ENCODE measurements at regions not wholly inside any gene's neighbourhood (a gene's known extent, or its start where the extent isn't known, plus 50 kb on each side); places are given as distances from the start of the nearest gene placed in this dataset.
"Not testable (repeated sequence)": the region's sequence is repeated elsewhere in the genome, so short reads cannot be mapped to it uniquely, and the experiment has no call there.

DNA sequence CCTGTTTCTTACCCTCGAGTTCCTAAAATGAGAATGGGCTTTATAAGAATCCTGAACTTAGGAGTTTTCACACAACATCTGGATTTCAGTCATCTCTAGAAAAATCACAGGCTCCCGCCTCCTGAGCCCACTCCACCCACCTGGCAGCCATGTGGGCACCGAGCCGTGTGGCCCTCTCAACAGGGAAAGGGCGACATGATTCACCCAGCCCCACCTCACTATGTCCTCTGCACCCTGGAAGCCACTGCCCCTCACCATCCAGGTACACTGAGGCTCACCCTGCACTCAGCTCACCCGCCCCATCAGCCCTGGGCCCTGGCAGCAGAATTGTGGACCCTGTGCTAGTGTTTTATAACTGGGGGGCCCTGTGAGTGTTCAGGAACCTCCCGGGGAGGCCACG is 101.5 kb downstream of the SHANK2 start:
- DNase-seq, result no peak

DNA sequence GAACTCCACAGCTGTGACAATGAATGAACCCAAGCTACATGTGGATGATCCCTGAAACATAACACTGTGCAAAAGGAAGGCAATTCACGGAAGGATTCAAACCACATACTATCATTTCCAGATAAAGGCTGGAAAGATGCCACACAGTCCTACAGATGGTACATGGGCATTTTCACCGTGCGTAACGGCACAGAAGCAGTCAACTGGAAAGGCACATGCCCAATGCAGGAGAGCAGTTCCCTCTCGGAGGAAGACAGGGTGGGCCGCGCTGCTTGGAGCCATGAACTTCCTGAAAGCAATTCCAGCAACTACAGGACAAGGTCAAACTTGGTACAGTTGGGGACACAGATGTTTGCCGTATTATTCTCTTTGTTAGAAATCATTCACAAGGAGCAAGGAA is 103.7 kb downstream of the SHANK2 start:
- DNase-seq, result no peak

- no peak for DNase-seq
Observed at GRCh38 chr11:71147331-71147730, 105.0 kb downstream of the SHANK2 start.

DNA sequence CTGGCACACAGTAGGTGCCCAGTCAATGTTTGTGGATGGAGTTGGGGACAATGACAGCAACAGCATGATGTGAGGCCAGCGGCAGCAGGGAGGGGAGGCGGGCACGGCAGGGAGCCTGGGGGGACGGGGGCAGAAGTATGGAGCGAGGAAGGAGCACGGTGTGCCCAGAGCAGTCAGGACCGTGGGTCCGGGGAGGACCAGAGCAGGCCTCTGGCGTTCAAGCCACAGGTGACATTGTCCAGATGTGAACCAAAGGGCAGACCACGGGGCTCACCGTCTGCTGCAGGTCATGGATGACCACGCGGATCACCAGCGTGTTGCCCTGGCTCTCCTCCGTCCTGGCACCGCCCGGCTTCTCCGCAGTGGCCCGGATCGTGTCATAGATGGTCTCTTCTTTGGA is 105.5 kb downstream of the SHANK2 start:
- DNase-seq, result no peak

- DNase-seq, result no peak
Observed at GRCh38 chr11:71145988-71146824, 106.2 kb downstream of the SHANK2 start.

DNA sequence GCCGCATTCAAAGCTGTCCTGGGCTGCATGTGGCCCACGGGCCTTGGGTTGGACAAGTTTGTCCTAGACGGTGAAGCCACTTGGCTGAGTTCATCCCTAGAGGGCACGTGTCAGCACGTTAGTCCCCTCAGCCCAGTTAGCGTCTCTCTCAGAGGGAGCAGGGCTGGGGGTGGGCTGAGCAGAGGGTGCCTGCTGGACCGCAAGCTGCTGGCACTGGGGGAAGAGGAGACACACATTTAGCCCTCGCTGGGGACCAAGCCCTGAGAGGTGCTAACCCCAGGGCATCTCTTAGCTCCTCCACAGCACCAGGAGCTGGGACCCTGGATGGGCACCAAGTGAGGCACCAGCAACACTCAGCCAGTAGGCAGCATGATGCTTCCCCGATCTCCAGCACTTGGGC is 107.0 kb downstream of the SHANK2 start:
- DNase-seq, result no peak

GRCh38 chr11:71144736-71145135 is 107.6 kb downstream of the SHANK2 start:
- DNase-seq, result no peak

DNA sequence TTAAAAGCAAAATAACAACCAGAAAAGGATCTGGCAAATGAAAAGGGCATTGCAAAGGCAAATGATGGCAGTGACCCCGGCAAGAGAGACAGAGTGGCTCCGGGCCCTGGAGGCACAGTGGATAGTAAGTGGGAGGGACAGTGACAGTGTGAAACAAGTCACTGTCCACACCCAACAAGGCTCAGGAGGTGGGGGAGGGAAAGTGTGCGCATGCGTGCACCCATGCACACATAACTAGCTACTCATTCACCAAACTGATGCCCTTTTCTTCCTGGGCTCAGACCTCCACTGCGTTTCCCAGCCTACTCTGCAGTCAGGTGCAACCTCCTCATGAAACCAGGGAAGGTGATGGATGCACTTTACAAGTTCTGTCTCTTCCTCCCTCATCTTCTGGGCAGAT is 108.4 kb downstream of the SHANK2 start:
- no peak for DNase-seq

- DNase-seq, result no peak
Observed at GRCh38 chr11:71140206-71140919, 112.0 kb downstream of the SHANK2 start.

DNA sequence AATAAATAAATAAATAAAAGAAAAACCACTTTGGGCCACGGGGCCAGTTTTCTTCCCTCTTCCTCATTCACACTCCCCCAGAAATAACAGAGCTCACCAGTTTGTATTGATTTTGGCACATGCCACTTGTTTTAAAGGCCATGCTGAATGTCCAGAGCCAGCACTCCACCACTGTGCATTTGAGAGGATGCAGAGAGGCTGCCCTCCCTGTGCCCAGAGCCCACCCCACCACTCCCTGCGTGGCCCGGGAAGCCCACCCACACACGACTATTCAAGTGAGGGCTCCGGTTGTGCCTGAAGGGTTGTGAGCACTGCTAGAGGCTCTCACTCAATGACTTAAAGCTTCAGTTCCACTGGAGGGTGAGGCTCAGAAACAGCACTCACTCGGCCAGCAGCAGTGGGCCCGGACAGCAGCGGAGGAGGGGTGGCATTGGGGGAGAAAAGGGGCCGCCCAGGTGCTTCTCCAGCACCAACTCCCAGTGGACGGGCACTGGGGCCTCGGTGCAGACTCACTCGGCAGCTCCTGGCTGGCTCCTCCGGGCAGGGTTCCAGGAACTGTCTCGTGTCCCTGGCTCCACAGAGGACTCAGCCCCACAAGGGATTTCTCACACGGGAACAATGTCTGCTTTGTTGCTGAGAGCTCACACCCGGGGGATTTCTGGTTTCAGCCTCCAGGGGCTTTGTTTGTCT is 112.7 kb downstream of the SHANK2 start:
- DNase-seq, result no peak

DNA sequence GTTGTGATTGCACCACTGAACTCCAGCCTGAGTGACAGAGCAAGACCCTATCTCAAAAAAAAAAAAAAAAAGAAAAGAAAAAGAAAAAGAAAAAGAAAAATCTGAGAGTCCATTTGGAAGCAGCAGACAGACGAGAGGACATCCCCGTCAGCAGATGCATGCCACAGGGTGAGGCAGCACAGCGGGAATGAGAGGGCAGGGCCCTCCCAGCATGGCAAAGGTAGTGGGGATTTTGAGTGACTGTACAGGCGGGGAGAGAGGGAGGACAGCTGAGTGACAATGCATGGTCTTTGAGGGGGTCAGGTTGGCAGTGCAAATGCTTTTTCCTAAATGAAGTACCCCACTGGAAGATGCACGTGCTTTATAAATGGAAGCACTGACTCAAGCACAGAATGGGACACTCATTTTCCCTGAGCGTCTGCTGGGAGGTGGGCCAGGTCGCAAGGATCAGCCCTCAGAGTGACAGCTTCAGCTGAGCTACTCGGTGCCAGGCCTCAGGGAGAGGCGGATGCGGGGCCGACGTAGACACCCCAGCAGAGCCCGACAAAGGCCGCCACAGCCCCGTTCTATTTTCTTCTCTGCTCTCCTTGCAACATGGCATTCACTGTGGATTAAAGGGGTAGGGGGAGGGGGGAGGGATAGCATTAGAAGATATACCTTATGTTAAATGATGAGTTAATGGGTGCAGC is 113.5 kb downstream of the SHANK2 start:
- no peak for DNase-seq

- no peak for DNase-seq
Observed at GRCh38 chr11:71137376-71137775, 115.0 kb downstream of the SHANK2 start.

DNA sequence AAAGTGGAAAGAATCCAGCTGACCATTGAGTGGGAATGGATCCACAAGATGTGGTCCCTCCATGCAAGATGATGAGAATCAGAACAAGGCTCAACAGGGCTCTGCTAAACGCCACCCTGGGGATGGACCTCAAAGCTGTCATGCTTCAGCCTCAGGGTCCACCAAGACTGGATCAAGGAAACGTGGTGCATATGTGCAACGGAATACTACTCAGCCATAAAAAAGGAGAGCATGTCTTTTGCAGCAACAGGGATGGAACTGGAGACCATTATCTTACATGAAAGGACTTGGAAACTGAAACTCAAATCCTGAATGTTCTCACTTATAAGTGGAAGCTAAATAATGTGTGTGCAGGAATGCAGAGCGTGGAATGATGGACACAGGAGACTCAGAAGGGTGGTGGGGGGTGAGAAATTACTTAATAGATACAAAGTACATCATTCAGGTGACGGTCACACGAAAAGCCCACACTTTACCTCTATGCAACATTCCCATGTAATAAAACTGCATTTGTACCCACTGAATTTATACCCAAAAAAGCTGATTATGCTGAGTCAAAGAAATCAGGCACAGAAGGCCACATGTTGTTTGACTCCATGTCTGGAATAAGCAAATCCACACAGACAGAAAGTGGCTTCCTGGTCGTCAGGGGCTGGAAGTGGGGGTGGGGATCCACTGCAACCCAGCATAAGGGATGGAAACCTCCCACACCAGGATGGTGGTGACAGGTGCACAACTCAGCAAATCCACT is 116.1 kb downstream of the SHANK2 start:
- DNase-seq, result no peak

- no peak for DNase-seq
Observed at GRCh38 chr11:71135112-71135511, 117.3 kb downstream of the SHANK2 start.

- no peak for DNase-seq
Observed at GRCh38 chr11:71133946-71134345, 118.4 kb downstream of the SHANK2 start.

- no peak for DNase-seq
Observed at GRCh38 chr11:71131861-71132260, 120.5 kb downstream of the SHANK2 start.

GRCh38 chr11:71130106-71130505 is 122.3 kb downstream of the SHANK2 start:
- no peak for DNase-seq

GRCh38 chr11:71129624-71130023 is 122.8 kb downstream of the SHANK2 start:
- DNase-seq, result no peak

DNA sequence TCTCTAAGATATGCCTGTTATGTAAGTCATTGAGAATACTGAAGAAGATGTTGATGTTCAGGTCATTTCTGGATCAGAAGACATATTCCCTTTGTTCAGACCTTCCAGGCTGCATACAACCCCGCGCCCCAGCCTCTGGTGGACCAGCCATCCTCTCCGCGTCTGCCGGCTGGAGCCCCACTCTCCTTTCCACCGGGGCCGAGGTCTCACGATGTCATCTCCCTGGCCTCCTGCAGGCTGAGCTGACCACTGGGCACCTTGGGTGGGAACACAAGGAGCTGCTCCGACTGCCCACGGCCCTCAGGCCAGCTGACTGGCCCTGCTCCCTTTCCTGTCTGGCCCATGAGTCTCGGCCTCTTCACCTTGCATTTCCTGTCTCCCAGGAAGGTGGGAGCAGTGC is 124.6 kb downstream of the SHANK2 start:
- DNase-seq, result no peak

DNA sequence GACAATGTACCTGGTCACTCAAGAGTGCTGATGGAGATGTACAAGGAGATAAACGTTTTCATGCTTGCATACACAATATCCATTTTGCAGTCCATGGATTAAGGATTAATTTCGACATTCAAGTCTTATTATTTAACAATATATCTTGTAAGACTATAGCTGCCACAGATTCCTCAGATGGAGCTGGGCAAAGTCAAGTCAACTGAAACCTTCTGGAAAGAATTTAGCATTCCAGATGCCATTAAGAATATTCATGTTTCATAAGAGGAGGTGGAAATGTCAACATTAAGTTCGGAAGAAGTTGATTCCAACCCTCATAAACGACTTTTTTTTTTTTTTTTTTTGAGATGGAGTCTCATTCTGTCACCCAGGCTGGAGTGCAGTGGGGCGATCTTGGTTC is 126.0 kb downstream of the SHANK2 start:
- not testable (repeated sequence) for DNase-seq

- DNase-seq, result no peak
Observed at GRCh38 chr11:71125150-71125549, 127.2 kb downstream of the SHANK2 start.

- no peak for DNase-seq
Observed at GRCh38 chr11:71124127-71124526, 128.2 kb downstream of the SHANK2 start.

All from hematopoietic multipotent progenitor cell treated with erythropoietin and hydrocortisone succinate and interleukin-3 and kit ligand, for 6 days (in vitro differentiated cells).